GM19240 (cell line): ENCODE measurements at regions not wholly inside any gene's neighbourhood (a gene's known extent, or its start where the extent isn't known, plus 50 kb on each side); places are given as distances from the start of the nearest gene placed in this dataset.
"Not testable (repeated sequence)": the region's sequence is repeated elsewhere in the genome, so short reads cannot be mapped to it uniquely, and the experiment has no call there.

Experiments
- DNase-seq: peaks from one replicate; pipeline ENCODE4 v3.0.0; 2011; ENCODE audit warnings: low spot score; ENCODE audit not compliant: insufficient read length

GRCh38 chr1:118828038-118828437 lies 160.1 kb downstream of the TBX15 start:
- no peak for DNase-seq

GRCh38 chr1:118827636-118828035 lies 160.5 kb downstream of the TBX15 start:
- no peak for DNase-seq

- DNase-seq = no peak
Observed at GRCh38 chr1:118827207-118827606, 160.9 kb downstream of the TBX15 start.

GRCh38 chr1:118826669-118827068 lies 161.5 kb downstream of the TBX15 start:
- DNase-seq = no peak

GRCh38 chr1:118825619-118826018 lies 162.5 kb downstream of the TBX15 start:
- DNase-seq = no peak

- no peak for DNase-seq
Observed at GRCh38 chr1:118821801-118822200, 166.3 kb downstream of the TBX15 start.

GRCh38 chr1:118820864-118821263 lies 167.3 kb downstream of the TBX15 start:
- no peak for DNase-seq

- no peak for DNase-seq
Observed at GRCh38 chr1:118815909-118816308, 172.2 kb downstream of the TBX15 start.

- no peak for DNase-seq
Observed at GRCh38 chr1:118812555-118812954, 175.6 kb downstream of the TBX15 start.

- no peak for DNase-seq
Observed at GRCh38 chr1:118811156-118811555, 177.0 kb downstream of the TBX15 start.

- no peak for DNase-seq
Observed at GRCh38 chr1:118809586-118809985, 178.6 kb downstream of the TBX15 start.

GRCh38 chr1:118803128-118803527 lies 185.0 kb downstream of the TBX15 start:
- not testable (repeated sequence) for DNase-seq

GRCh38 chr1:118791094-118791691 lies 196.9 kb downstream of the TBX15 start:
- no peak for DNase-seq

GRCh38 chr1:118788463-118788862 lies 199.7 kb downstream of the TBX15 start:
- no peak for DNase-seq

- DNase-seq = no peak
Observed at GRCh38 chr1:118786454-118787155, 201.5 kb downstream of the TBX15 start.

- DNase-seq = no peak
Observed at GRCh38 chr1:118785246-118785645, 202.9 kb downstream of the TBX15 start.

- DNase-seq = no peak
Observed at GRCh38 chr1:118783095-118783758, 204.9 kb downstream of the TBX15 start.

GRCh38 chr1:118773656-118774055 lies 214.5 kb downstream of the TBX15 start:
- DNase-seq = no peak

- no peak for DNase-seq
Observed at GRCh38 chr1:118767971-118768370, 220.2 kb downstream of the TBX15 start.

GRCh38 chr1:118753976-118754375 lies 234.2 kb downstream of the TBX15 start:
- no peak for DNase-seq

- no peak for DNase-seq
Observed at GRCh38 chr1:118751166-118751565, 237.0 kb downstream of the TBX15 start.

- DNase-seq = no peak
Observed at GRCh38 chr1:118744420-118744819, 243.7 kb downstream of the TBX15 start.

GRCh38 chr1:118739501-118739900 lies 248.6 kb downstream of the TBX15 start:
- no peak for DNase-seq
